K562 (cell line): ENCODE measurements at regions not wholly inside any gene's neighbourhood (a gene's known extent, or its start where the extent isn't known, plus 50 kb on each side); places are given as distances from the start of the nearest gene placed in this dataset.

Experiments
- ATAC-seq: fragments of 200-7000 bp; cut with Tn5 transposase; 3 replicates; pipeline ENCODE4 v1.9.1; 2020; ENCODE audit warnings: moderate library complexity
- BruUV-seq: library from RNA; stranded (reverse); fragments of 400-500 nt; replicated peaks from 2 replicates; lab custom pipeline; 2021; lab: Mats Ljungman, UMichigan
- CTCF ChIA-PET: fragments of 300-600 bp; formaldehyde crosslinking; extraction: SDS; loops from one replicate; lab custom pipeline; 2021; ENCODE audit warnings: low intra/inter-chr PET ratio; lab: Yijun Ruan, JAX
- POLR2A ChIA-PET: fragments of 300-600, 350-650 bp; sonication (Branson Sonifier 250); formaldehyde crosslinking; extraction: SDS; loops from one replicate; lab custom pipeline; 2021; ENCODE audit warnings: antibody characterized with exemption, inconsistent platforms; lab: Yijun Ruan, JAX
- DNase-seq, 4 experiments: peaks; one replicate each; pipeline versions ENCODE4 v3.0.0 to v3.0.0-alpha.2; 2011 to 2018; ENCODE audit warnings: low spot score in 3 of 4, mixed read lengths in 3 of 4; ENCODE audit errors: extremely low read depth in 1 of 4
- FAIRE-seq: peaks from 2 replicates; lab custom pipeline; 2011; peaks lifted over from hg19 to GRCh38; lab: Jason Lieb, UNC
- H2AFZ ChIP-seq: 2 replicates; pipeline ENCODE4 v1.6.0; 2011; ENCODE audit warnings: low read depth, low read length, control low read depth, inconsistent platforms
- H3K27ac ChIP-seq: fragments of 200-600 bp; 3 replicates; pipeline ENCODE4 v1.8.0; 2011; ENCODE audit warnings: low read depth, mild to moderate bottlenecking, control low read depth, inconsistent platforms, low read length, moderate library complexity, mixed read lengths; ENCODE audit errors: extremely low read depth
- H3K27me3 ChIP-seq, 2 experiments: fragments of 300-600 bp in 1 of 2; 2 replicates in 1 of 2; 3 replicates in 1 of 2; pipeline versions ENCODE4 v1.6.0 to v1.8.0; 2011; ENCODE audit warnings: inconsistent platforms in 2 of 2, low read length in 2 of 2, mild to moderate bottlenecking in 1 of 2, mixed read lengths in 1 of 2, moderate library complexity in 1 of 2; ENCODE audit not compliant: control insufficient read depth in 2 of 2, insufficient read depth in 2 of 2
- H3K36me3 ChIP-seq: fragments of 300-600 bp; 3 replicates; pipeline ENCODE4 v1.8.0; 2011; ENCODE audit warnings: mild to moderate bottlenecking, low read length, inconsistent platforms; ENCODE audit not compliant: control insufficient read depth, insufficient read depth
- H3K4me1 ChIP-seq, 2 experiments: fragments of 200-600 bp in 1 of 2; replicated peaks in 1 of 2; 2 replicates in 1 of 2; 3 replicates in 1 of 2; pipeline versions ENCODE4 v1.5.1 to v1.8.0; 2011; ENCODE audit warnings: inconsistent platforms in 2 of 2, low read length in 2 of 2, mild to moderate bottlenecking in 1 of 2, mixed read lengths in 1 of 2, moderate library complexity in 1 of 2; ENCODE audit not compliant: control insufficient read depth in 2 of 2, insufficient read depth in 2 of 2
- H3K4me2 ChIP-seq: 2 replicates; pipeline ENCODE4 v1.6.1; 2011; ENCODE audit warnings: low read length, control low read depth, inconsistent platforms, mixed read lengths; ENCODE audit not compliant: insufficient read depth
- H3K4me3 ChIP-seq: fragments of 200-600 bp; sonication (generic), shearing (Covaris generic); 2 replicates; pipeline ENCODE4 v1.5.1; 2016; ENCODE audit warnings: control low read depth, inconsistent platforms
- H3K79me2 ChIP-seq: fragments of 200-600 bp; 3 replicates; pipeline ENCODE4 v1.8.0; 2011; ENCODE audit warnings: low read length, inconsistent platforms; ENCODE audit not compliant: control insufficient read depth, insufficient read depth
- H3K9ac ChIP-seq, 2 experiments: 2 replicates each; pipeline versions ENCODE4 v1.6.0 to v1.6.1; 2011; ENCODE audit warnings: low read depth in 2 of 2, low read length in 2 of 2, control low read depth in 1 of 2, inconsistent platforms in 1 of 2, mild to moderate bottlenecking in 1 of 2, mixed read lengths in 1 of 2; ENCODE audit not compliant: insufficient read depth in 1 of 2
- H3K9me1 ChIP-seq: one replicate; pipeline ENCODE4 v1.6.0; 2011; ENCODE audit warnings: inconsistent platforms, mild to moderate bottlenecking, low read length, moderate library complexity; ENCODE audit not compliant: control insufficient read depth, insufficient read depth
- H3K9me3 ChIP-seq: replicated peaks from 2 replicates; pipeline ENCODE4 v1.5.1; 2011; ENCODE audit warnings: low read depth, low read length, inconsistent platforms; ENCODE audit not compliant: control insufficient read depth, insufficient read depth
- H4K20me1 ChIP-seq: replicated peaks from 2 replicates; pipeline ENCODE4 v1.6.1; 2011; ENCODE audit warnings: low read length, inconsistent platforms, mixed read lengths; ENCODE audit not compliant: control insufficient read depth, insufficient read depth
- ELF4 ChIP-seq: fragments of 450-650 bp; formaldehyde crosslinking; IDR thresholded peaks from 2 replicates; pipeline ENCODE4 v1.4.0; 2022; ENCODE audit warnings: missing genetic modification characterization
- IRF1 ChIP-seq: sonication (generic); formaldehyde crosslinking; IDR thresholded peaks from 2 replicates; pipeline ENCODE4 v1.8.0; 2022; ENCODE audit warnings: missing genetic modification reagents, mild to moderate bottlenecking, borderline replicate concordance
- PRPF4 ChIP-seq: fragments of 200-400 bp; formaldehyde crosslinking; IDR thresholded peaks from one replicate; pipeline ENCODE4 v1.6.1; 2017; ENCODE audit warnings: low read length, low read depth, mild to moderate bottlenecking; ENCODE audit not compliant: insufficient read depth, poor library complexity, severe bottlenecking
- RAD21 ChIP-seq, 2 experiments: fragments of 250-450 bp in 1 of 2; fragments of 450-650 bp in 1 of 2; sonication (Bioruptor Pico) in 1 of 2; formaldehyde crosslinking in 1 of 2; IDR thresholded peaks in 1 of 2; conservative IDR thresholded peaks in 1 of 2; 2 replicates each; pipeline versions ENCODE4 v1.4.0 to v1.8.0; 2020 to 2022; ENCODE audit warnings: mild to moderate bottlenecking in 2 of 2, moderate library complexity in 1 of 2
- SMAD4 ChIP-seq: fragments of 250-450 bp; sonication (Bioruptor Pico); conservative IDR thresholded peaks from 2 replicates; pipeline ENCODE4 v1.8.0; 2021; ENCODE audit warnings: inconsistent platforms, mild to moderate bottlenecking, moderate library complexity
- WGBS: fragments of 100-300 bp; shearing (Covaris generic); methylation state at CpG from one replicate; pipeline ENCODE4 v1.1.6; 2016; ENCODE audit warnings: low coverage, mixed read lengths; ENCODE audit not compliant: insufficient coverage; ENCODE audit errors: missing lambda C conversion rate; 5-methylcytosine and 5-hydroxymethylcytosine counted together
- in situ Hi-C: fragments of 300-500 bp; cut with MboI; formaldehyde crosslinking; loops from 4 replicates; pipeline ENCODE4 v1.15.0; 2018; ENCODE audit warnings: inconsistent platforms, mixed read lengths
- intact Hi-C: fragments of 100-400 bp; cut with micrococcal nuclease; formaldehyde crosslinking; loops from 2 replicates; pipeline ENCODE4 v1.14.2; 2022
- TF ChIP-seq, protein P1 (sequence below): sonication (generic); formaldehyde crosslinking; IDR thresholded peaks from 2 replicates; pipeline ENCODE4 v1.8.0; 2022; ENCODE audit warnings: mild to moderate bottlenecking, missing genetic modification reagents
- TF ChIP-seq, protein P2 (sequence below), 3 experiments: IDR thresholded peaks in 2 of 3; conservative IDR thresholded peaks in 1 of 3; 2 replicates each; pipeline ENCODE4 v1.5.1; 2011 to 2012; ENCODE audit warnings: low read length in 3 of 3, mild to moderate bottlenecking in 3 of 3, control low read depth in 2 of 3, improper control_type of control experiment in 1 of 3, inconsistent platforms in 1 of 3, low read depth in 1 of 3, mixed read lengths in 1 of 3, moderate library complexity in 1 of 3; ENCODE audit not compliant: insufficient read depth in 2 of 3

- TF ChIP-seq, protein P1, sequence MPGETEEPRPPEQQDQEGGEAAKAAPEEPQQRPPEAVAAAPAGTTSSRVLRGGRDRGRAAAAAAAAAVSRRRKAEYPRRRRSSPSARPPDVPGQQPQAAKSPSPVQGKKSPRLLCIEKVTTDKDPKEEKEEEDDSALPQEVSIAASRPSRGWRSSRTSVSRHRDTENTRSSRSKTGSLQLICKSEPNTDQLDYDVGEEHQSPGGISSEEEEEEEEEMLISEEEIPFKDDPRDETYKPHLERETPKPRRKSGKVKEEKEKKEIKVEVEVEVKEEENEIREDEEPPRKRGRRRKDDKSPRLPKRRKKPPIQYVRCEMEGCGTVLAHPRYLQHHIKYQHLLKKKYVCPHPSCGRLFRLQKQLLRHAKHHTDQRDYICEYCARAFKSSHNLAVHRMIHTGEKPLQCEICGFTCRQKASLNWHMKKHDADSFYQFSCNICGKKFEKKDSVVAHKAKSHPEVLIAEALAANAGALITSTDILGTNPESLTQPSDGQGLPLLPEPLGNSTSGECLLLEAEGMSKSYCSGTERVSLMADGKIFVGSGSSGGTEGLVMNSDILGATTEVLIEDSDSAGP (CRISPR knock-in tag) = no peak
Measured at GRCh38 chr13:53781941-53782340, 753.3 kb downstream of the OLFM4 start (continued).

GRCh38 chr13:53782488-53782961 is 753.9 kb downstream of the OLFM4 start:
- in situ Hi-C loops = no loop called here
- no TSS peak for BruUV-seq
- under 1% methylated on average over 9 of the region's 9 CpGs for WGBS
- H3K79me2 ChIP-seq = no peaks in the 10 kb centered on the region
- TF ChIP-seq SMAD4 (no peak), RAD21 (CRISPR knock-in tag; conservative IDR thresholded peaks at IDR 0.05 in 1 of 2, IDR thresholded peaks at IDR 0.05 in 1 of 2) (peak; percentile 36 to 54; a peak in 3 of 4 replicates), IRF1 (CRISPR knock-in tag) (no peak), PRPF4 (no peak), ELF4 (no peak)
- TF ChIP-seq, protein P2, sequence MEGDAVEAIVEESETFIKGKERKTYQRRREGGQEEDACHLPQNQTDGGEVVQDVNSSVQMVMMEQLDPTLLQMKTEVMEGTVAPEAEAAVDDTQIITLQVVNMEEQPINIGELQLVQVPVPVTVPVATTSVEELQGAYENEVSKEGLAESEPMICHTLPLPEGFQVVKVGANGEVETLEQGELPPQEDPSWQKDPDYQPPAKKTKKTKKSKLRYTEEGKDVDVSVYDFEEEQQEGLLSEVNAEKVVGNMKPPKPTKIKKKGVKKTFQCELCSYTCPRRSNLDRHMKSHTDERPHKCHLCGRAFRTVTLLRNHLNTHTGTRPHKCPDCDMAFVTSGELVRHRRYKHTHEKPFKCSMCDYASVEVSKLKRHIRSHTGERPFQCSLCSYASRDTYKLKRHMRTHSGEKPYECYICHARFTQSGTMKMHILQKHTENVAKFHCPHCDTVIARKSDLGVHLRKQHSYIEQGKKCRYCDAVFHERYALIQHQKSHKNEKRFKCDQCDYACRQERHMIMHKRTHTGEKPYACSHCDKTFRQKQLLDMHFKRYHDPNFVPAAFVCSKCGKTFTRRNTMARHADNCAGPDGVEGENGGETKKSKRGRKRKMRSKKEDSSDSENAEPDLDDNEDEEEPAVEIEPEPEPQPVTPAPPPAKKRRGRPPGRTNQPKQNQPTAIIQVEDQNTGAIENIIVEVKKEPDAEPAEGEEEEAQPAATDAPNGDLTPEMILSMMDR (IDR thresholded peaks at IDR 0.05 in 2 of 3, conservative IDR thresholded peaks at IDR 0.05 in 1 of 3; ENCODE audit: insufficient read depth in 2 of 3, low read depth in 1 of 3, low read length in 3 of 3) = peak; percentile 22 to 47 (median 36); a peak in 3 of 6 replicates
- H3K9ac ChIP-seq = no peak overlapping the region
- no peaks in the 10 kb centered on the region for H4K20me1 ChIP-seq
- no peak overlapping the region for H3K4me2 ChIP-seq
- intact Hi-C loops = no loop called here
- no peaks in the 10 kb centered on the region for H3K9me3 ChIP-seq
- H3K27me3 ChIP-seq = no peaks in the 10 kb centered on the region
- H3K4me3 ChIP-seq = no peak overlapping the region
- ChIA-PET POLR2A (no interaction called here), CTCF (no interaction called here)
- no peaks in the 10 kb centered on the region for H3K36me3 ChIP-seq
- DNase-seq (peak in 2 of 4 experiments; percentile 3 to 21), ATAC-seq (no peak), FAIRE-seq (no peak)
- no peaks in the 10 kb centered on the region for H3K9me1 ChIP-seq
- H3K27ac ChIP-seq = no peak overlapping the region
- no peaks in the 10 kb centered on the region for H3K4me1 ChIP-seq
- no peak overlapping the region for H2AFZ ChIP-seq
